H1 (cell line): ENCODE measurements at regions not wholly inside any gene's neighbourhood (a gene's known extent, or its start where the extent isn't known, plus 50 kb on each side); places are given as distances from the start of the nearest gene placed in this dataset.
A peak's percentile ranks its signal among the peaks of the same experiment; 100 is the strongest.

Experiments used
- CTCF ChIA-PET: fragments of 300-600 bp; sonication (Branson Sonifier 250); formaldehyde crosslinking; loops from one replicate; lab custom pipeline; 2021; ENCODE audit not compliant: partially characterized antibody; lab: Charles Lee
- POLR2A ChIA-PET: fragments of 300-600 bp; sonication (Branson Sonifier 250); formaldehyde crosslinking; loops from one replicate; lab custom pipeline; 2021; ENCODE audit warnings: inconsistent platforms; ENCODE audit not compliant: partially characterized antibody; lab: Charles Lee
- DNase-seq, 2 experiments: peaks; one replicate each; pipeline versions ENCODE4 v3.0.0 to v3.0.0-alpha.2; 2010 to 2022; ENCODE audit warnings: low spot score in 2 of 2, low read depth in 1 of 2, mixed read lengths in 1 of 2
- FAIRE-seq: peaks from 2 replicates; lab custom pipeline; 2011; peaks lifted over from hg19 to GRCh38; lab: Jason Lieb, UNC
- H2AFZ ChIP-seq: 2 replicates; pipeline ENCODE4 v1.8.1; 2012; ENCODE audit warnings: low read length, inconsistent platforms
- H2AK5ac ChIP-seq: 2 replicates; pipeline ENCODE4 v1.6.1; 2013; ENCODE audit warnings: low read depth, low read length
- H2BK120ac ChIP-seq: replicated peaks from 2 replicates; pipeline ENCODE3; 2013; ENCODE audit warnings: low read depth, low read length, inconsistent platforms
- H2BK12ac ChIP-seq: 2 replicates; pipeline ENCODE4 v1.6.1; 2013; ENCODE audit warnings: low read depth, low read length
- H2BK15ac ChIP-seq: 2 replicates; pipeline ENCODE4 v1.6.1; 2013; ENCODE audit warnings: low read length
- H2BK20ac ChIP-seq: 2 replicates; pipeline ENCODE4 v1.6.1; 2013; ENCODE audit warnings: low read length
- H2BK5ac ChIP-seq: 2 replicates; pipeline ENCODE4 v1.6.1; 2013; ENCODE audit warnings: low read depth, low read length
- H3K14ac ChIP-seq: 2 replicates; pipeline ENCODE4 v1.6.1; 2013; ENCODE audit warnings: inconsistent platforms; ENCODE audit not compliant: insufficient read length
- H3K18ac ChIP-seq: 2 replicates; pipeline ENCODE4 v1.6.1; 2013; ENCODE audit warnings: low read length; ENCODE audit errors: extremely low read depth
- H3K23ac ChIP-seq: 2 replicates; pipeline ENCODE4 v1.6.1; 2013; ENCODE audit warnings: inconsistent platforms; ENCODE audit not compliant: insufficient read length
- H3K23me2 ChIP-seq: 2 replicates; pipeline ENCODE4 v1.6.1; 2013; ENCODE audit warnings: low read depth, low read length
- H3K27ac ChIP-seq: 2 replicates; pipeline ENCODE4 v1.6.1; 2011; ENCODE audit warnings: low read depth, low read length, inconsistent platforms
- H3K27me3 ChIP-seq, 4 experiments: replicated peaks in 1 of 4; 1 replicate in 1 of 4; 2 replicates in 3 of 4; pipeline versions ENCODE4 v1.6.1 to v1.8.1; 2011 to 2013; ENCODE audit warnings: low read length in 3 of 4, mild to moderate bottlenecking in 3 of 4, inconsistent platforms in 2 of 4, mixed read lengths in 2 of 4, moderate library complexity in 1 of 4; ENCODE audit not compliant: control insufficient read depth in 3 of 4, insufficient read depth in 3 of 4; ENCODE audit errors: extremely low read depth in 1 of 4
- H3K36me3 ChIP-seq, 4 experiments: 2 replicates each; pipeline versions ENCODE4 v1.6.1 to v1.8.1; 2011 to 2013; ENCODE audit warnings: mild to moderate bottlenecking in 4 of 4, low read length in 3 of 4, moderate library complexity in 2 of 4, control low read depth in 1 of 4, inconsistent platforms in 1 of 4; ENCODE audit not compliant: insufficient read depth in 4 of 4, control insufficient read depth in 2 of 4
- H3K4ac ChIP-seq: replicated peaks from 2 replicates; pipeline ENCODE3; 2013; ENCODE audit warnings: low read length, low read depth, mixed read lengths, inconsistent platforms; ENCODE audit not compliant: insufficient read length
- H3K4me1 ChIP-seq, 4 experiments: replicated peaks in 1 of 4; 1 replicate in 1 of 4; 2 replicates in 3 of 4; pipeline versions ENCODE4 v1.6.1 to v1.8.1; 2011 to 2013; ENCODE audit warnings: low read length in 3 of 4, inconsistent platforms in 2 of 4, mixed read lengths in 1 of 4; ENCODE audit not compliant: insufficient read depth in 4 of 4, control insufficient read depth in 3 of 4
- H3K4me2 ChIP-seq, 2 experiments: 2 replicates each; pipeline versions ENCODE4 v1.6.1 to v1.8.1; 2011 to 2013; ENCODE audit warnings: low read depth in 2 of 2, low read length in 2 of 2, control low read depth in 1 of 2, inconsistent platforms in 1 of 2, mild to moderate bottlenecking in 1 of 2; ENCODE audit not compliant: insufficient read depth in 1 of 2
- H3K4me3 ChIP-seq, 4 experiments: fragments of 200-600, 300-600 bp in 1 of 4; sonication (generic), shearing (Covaris generic), sonication (Bioruptor Twin) in 1 of 4; 2 replicates each; pipeline versions ENCODE4 v1.5.1 to v1.8.1; 2011 to 2016; ENCODE audit warnings: low read length in 4 of 4, low read depth in 3 of 4, control low read depth in 2 of 4, inconsistent platforms in 2 of 4, mild to moderate bottlenecking in 2 of 4, mixed read lengths in 1 of 4, moderate library complexity in 1 of 4; ENCODE audit not compliant: insufficient read depth in 2 of 4; ENCODE audit errors: extremely low read depth in 1 of 4
- H3K56ac ChIP-seq: replicated peaks from 2 replicates; pipeline ENCODE3; 2013; ENCODE audit warnings: low read depth, mild to moderate bottlenecking, mixed read lengths, low read length, inconsistent platforms; ENCODE audit not compliant: insufficient read length
- H3K79me1 ChIP-seq: 2 replicates; pipeline ENCODE4 v1.6.1; 2013; ENCODE audit warnings: low read depth, low read length, control low read depth
- H3K79me2 ChIP-seq, 2 experiments: 2 replicates each; pipeline versions ENCODE4 v1.6.1 to v1.8.1; 2012 to 2013; ENCODE audit warnings: low read length in 2 of 2, mild to moderate bottlenecking in 2 of 2, inconsistent platforms in 1 of 2; ENCODE audit not compliant: insufficient read depth in 2 of 2, control insufficient read depth in 1 of 2
- H3K9ac ChIP-seq, 4 experiments: replicated peaks in 1 of 4; 1 replicate in 1 of 4; 2 replicates in 3 of 4; pipeline versions ENCODE4 v1.6.1 to v1.8.1; 2011 to 2013; ENCODE audit warnings: low read depth in 3 of 4, low read length in 3 of 4, control low read depth in 2 of 4, mild to moderate bottlenecking in 2 of 4, moderate library complexity in 2 of 4, inconsistent platforms in 1 of 4; ENCODE audit errors: extremely low read depth in 1 of 4
- H3K9me3 ChIP-seq, 2 experiments: 2 replicates each; pipeline versions ENCODE4 v1.6.1 to v1.8.1; 2012 to 2013; ENCODE audit warnings: mild to moderate bottlenecking in 2 of 2, moderate library complexity in 2 of 2, control low read depth in 1 of 2, inconsistent platforms in 1 of 2, low read depth in 1 of 2, low read length in 1 of 2, mixed read lengths in 1 of 2; ENCODE audit not compliant: insufficient read depth in 2 of 2
- H4K20me1 ChIP-seq, 2 experiments: replicated peaks in 1 of 2; 2 replicates each; pipeline versions ENCODE3 to v1.8.1; 2011 to 2013; ENCODE audit warnings: inconsistent platforms in 2 of 2, low read length in 2 of 2, mild to moderate bottlenecking in 1 of 2; ENCODE audit not compliant: insufficient read depth in 2 of 2, control insufficient read depth in 1 of 2
- H4K5ac ChIP-seq: 2 replicates; pipeline ENCODE4 v1.6.1; 2013; ENCODE audit warnings: low read length, low read depth, mixed read lengths, inconsistent platforms; ENCODE audit not compliant: insufficient read length
- H4K8ac ChIP-seq: 2 replicates; pipeline ENCODE4 v1.8.0; 2013; ENCODE audit warnings: mild to moderate bottlenecking, moderate library complexity, low read length, inconsistent platforms; ENCODE audit not compliant: insufficient read depth; ENCODE audit errors: extremely low read depth
- H4K91ac ChIP-seq: replicated peaks from 2 replicates; pipeline ENCODE3; 2013; ENCODE audit warnings: low read length, mixed read lengths, inconsistent platforms; ENCODE audit not compliant: insufficient read length
- GABPA ChIP-seq: IDR thresholded peaks from 2 replicates; pipeline ENCODE4 v1.6.1; 2011; ENCODE audit warnings: mild to moderate bottlenecking, low read length, moderate library complexity, borderline replicate concordance; ENCODE audit not compliant: insufficient read depth
- MAX ChIP-seq: IDR thresholded peaks from 2 replicates; pipeline ENCODE4 v1.6.1; 2012; ENCODE audit warnings: inconsistent platforms
- SP4 ChIP-seq: IDR thresholded peaks from 2 replicates; pipeline ENCODE4 v1.6.1; 2012; ENCODE audit warnings: low read length, inconsistent platforms
- WGBS, 2 experiments: shearing (Covaris generic) in 1 of 2; methylation state at CpG; one replicate each; pipeline versions ENCODE4 v1.1.6 to v1.1.7; 2013 to 2015; ENCODE audit warnings: low lambda C conversion rate in 2 of 2, mixed read lengths in 2 of 2, inconsistent platforms in 1 of 2, low coverage in 1 of 2, missing lambda C conversion rate in 1 of 2; ENCODE audit not compliant: insufficient replicate concordance in 2 of 2, insufficient coverage in 1 of 2, insufficient read length in 1 of 2; ENCODE audit errors: extremely low coverage in 1 of 2, missing lambda C conversion rate in 1 of 2; 5-methylcytosine and 5-hydroxymethylcytosine counted together

- Histone ChIP-seq H4K20me1 (no peaks in the 10 kb centered on the region), H3K56ac (no peak overlapping the region), H3K18ac (no peak overlapping the region), H3K27me3 (no peaks in the 10 kb centered on the region), H3K79me1 (no peaks in the 10 kb centered on the region), H2BK12ac (no peak overlapping the region), H3K4ac (no peak overlapping the region), H3K79me2 (no peaks in the 10 kb centered on the region), H3K23me2 (no peaks in the 10 kb centered on the region), H4K91ac (no peak overlapping the region), H2BK120ac (no peak overlapping the region), H3K4me1 (no peaks in the 10 kb centered on the region), H3K36me3 (no peaks in the 10 kb centered on the region), H4K8ac (no peak overlapping the region), H3K4me3 (no peak overlapping the region), H3K9me3 (no peaks in the 10 kb centered on the region), H4K5ac (no peak overlapping the region), H2BK20ac (no peak overlapping the region), H2AFZ (peak overlapping the region; percentile 82; the same call in 1 of the 2 replicates), H3K27ac (no peak overlapping the region), H2BK5ac (no peak overlapping the region), H3K4me2 (no peak overlapping the region), H3K23ac (no peak overlapping the region), H3K14ac (no peak overlapping the region), H3K9ac (no peak overlapping the region), H2BK15ac (no peak overlapping the region), H2AK5ac (no peak overlapping the region)
- ChIA-PET CTCF (no interaction called here), POLR2A (no interaction called here)
- 84% methylated on average over 2 of the region's 2 CpGs; no CpG with 5 or more reads in 1 of the 2 experiments for WGBS, 2 experiments
- FAIRE-seq (no peak), DNase-seq (no peak)
- TF ChIP-seq MAX (no peak), GABPA (no peak), SP4 (no peak)
Observed at GRCh38 chr3:180421221-180421620, 180.7 kb upstream of the TTC14 start.
